Cerebellar nuclear complex (tissue), 1 donor: ENCODE measurements at regions not wholly inside any gene's neighbourhood (a gene's known extent, or its start where the extent isn't known, plus 50 kb on each side); places are given as distances from the start of the nearest gene placed in this dataset.

Experiments used
- DNase-seq, 2 experiments: peaks; one replicate each; lab custom pipeline; 2025; lab: John Stamatoyannopoulos, UW

DNA sequence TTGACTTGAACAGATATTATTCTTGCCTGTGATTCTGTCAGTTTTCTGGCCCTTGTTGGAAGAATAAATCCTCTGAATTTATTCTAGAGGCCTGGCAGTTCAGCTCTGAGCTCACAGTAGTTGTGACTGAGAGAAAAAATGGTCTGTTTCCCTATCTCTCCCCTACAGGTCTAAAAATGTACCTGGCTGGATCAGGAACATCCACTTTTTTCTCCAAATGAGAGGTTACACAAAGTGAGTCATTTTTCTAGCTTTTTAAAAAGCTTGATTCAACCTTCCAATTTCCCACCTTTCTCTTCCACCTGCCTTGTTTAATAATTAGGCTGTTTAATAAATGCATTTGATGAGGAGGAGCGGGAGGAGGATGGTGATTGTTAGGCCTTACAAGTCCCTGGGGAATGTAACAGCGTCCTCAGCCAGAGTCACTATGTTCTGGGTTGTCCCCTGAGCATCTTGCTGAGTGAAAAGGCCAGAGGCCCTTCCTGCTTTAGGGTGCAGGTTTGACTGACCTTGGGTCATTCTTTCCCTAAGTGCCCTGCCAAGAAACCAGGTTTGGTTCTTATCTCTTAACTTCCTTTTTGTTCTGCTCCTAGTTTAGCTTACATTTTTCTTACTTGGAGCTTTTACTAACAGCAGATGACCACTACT lies 91.7 kb upstream of the FUT8 start:
- no peak for DNase-seq

DNA sequence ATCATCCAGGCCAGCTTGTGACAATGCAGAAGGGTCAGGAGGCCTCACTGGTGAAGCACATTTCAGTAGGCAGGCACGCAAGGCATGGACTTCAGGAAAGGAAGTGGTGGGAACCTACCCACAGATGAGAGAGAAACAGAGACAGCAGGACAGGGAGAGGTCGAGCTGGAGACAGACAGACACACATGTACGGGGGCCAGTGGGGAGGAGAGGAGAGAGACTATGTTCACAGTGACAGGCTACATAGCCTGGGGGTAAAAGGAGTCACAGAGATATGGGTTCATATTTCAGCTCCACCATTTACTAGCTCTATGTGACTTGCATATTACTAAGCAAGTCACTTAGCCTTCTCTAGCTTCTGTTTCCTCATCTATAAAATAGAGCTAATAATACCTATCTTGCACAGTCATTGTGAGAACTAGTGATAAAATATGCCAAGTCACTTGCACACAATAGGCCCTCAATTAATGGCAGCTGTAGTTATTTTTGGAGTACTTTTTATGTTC lies 91.1 kb upstream of the FUT8 start:
- DNase-seq: no peak

DNA sequence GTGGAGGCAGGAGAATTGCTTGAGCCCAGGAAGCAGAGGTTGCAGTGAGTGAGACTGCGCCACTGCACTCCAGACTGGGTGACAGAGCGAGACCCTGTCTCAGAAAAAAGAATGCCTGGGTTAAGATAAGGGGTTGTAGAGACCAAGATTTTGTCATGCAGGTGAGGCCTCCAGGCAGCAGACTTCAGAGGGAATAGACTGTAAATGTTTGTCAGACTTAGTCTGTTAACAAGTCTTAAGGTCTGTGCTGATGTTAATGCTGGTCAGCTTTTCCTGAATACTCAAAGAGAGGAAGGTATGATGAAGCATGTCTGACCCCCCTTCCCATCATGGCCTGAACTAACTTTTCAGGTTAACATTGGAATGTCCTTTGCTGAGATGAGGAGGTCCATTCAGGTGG lies 83.0 kb upstream of the FUT8 start:
- DNase-seq: no peak

DNA sequence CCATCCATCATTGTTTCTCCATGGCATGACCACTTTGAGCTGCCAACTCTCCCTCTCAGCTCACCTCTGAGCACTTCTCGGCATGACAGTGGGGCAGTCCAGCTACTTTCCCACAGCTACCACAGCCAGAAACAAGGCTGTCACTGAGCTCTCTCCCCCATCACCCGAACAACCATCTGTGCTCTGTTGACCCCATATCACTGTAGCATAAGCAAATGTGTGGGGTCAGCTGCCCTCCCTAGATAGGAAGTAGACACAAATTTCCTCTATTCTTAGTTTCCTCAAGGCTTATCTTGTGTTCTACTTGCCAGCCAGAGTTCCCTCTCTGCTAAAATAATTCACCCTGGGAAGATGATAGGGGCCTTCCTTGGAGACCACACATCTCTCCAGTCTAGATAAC lies 82.6 kb upstream of the FUT8 start:
- DNase-seq: no peak

DNA sequence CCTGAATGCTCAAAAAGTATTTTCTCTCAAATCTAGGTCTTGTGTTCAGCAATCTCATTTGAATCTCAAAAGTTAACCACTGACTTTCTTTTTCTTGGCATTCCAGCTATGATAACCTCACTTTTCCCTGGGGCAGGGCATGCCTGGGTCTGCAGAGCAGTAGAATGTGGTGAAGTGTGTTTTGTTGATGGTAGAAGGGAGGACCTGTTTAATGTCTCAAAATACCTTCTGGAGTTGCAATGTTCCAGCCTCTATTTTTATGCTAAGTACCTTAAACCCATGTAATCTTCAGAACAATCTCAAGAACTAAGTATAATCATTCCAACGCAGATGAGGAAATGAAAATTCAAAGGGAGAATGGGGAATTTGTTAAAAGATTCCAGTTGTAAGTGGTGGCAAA lies 82.1 kb upstream of the FUT8 start:
- no peak for DNase-seq

DNA sequence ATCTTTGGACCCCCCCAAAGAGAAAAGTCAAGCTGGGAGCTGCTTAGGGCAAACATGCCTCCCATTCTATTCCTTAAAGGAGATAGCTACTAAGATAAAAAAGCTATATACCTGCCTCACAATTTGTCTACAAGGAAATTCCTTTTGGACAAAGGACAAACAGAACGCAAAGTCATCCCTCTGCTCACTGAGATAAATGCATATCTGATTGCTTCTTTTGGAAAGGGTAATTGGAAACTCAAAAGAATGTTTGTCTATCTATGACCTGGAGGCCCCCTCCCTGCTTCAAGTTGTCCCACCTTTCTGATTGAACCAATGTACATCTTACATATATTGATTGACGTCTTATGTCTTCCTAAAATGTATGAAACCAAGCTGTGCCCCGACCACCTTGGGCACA lies 80.9 kb upstream of the FUT8 start:
- no peak for DNase-seq

DNA sequence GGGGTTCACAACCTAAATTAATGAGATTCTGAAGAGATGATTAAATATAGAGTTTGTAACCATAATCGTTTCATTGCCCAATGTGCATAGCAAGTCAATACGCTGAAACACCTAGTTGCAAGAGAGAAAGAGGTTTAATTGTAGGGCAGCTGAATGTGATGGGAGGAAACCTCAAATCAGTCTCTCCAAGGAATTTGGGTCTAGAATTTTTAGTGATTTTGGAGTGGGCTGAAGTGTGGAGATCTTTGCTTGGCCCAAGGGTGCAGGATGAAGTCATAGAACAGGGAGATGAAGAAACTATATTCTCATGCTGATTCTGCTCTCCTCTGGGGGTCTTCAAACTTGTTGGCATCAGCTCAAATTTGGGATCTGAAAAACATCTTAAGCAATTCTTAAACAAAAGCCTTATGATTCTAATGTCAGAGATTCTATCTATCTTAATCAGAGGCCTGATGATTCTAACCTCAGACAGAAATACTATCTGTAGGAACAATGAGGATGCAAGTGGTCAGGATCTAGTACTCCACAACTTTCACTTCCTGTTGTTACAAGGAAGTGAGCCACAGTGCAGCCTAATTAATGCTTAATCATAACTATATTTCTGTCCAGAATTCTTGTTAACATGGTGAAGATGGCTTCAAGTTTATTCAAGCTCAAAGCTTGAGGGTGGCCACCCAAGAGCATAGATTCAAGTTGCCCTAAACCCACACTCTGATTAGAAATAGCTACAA lies 80.2 kb upstream of the FUT8 start:
- no peak for DNase-seq

DNA sequence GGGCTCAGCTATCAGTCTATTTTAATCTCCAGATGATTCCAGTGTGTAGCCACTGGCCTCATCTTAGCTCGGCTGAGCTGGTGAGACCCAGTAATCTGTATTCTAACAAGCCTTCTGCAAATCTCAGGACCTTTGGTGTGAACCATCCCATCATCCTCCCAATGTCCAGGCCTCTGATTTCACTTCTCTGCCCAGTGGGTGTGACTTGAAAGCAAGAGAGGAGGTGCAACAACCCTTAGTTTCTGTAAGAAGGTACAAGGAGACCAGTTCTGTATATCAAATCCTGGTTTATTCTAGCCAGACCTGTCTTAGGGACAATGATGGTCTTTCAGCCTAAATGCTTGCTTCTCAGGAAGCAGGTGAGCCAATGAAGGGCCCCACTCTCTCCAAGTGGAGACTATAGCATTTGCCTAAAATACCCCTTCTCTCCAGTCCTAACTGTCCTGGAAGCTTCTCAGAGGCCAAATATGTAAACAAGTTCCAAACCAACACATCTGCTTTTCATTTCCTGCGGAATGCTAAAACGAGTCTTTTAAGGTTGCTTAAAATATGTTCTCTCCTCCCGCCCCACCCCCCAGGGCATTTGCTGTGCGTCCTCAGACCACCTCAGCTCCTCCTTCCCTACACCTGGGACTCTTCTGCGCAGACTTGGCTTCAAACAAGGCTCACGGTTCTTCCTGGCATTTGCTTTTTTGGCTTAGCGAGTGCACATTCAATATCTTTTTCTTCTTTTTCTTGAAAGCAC lies 78.4 kb upstream of the FUT8 start:
- DNase-seq: no peak

DNA sequence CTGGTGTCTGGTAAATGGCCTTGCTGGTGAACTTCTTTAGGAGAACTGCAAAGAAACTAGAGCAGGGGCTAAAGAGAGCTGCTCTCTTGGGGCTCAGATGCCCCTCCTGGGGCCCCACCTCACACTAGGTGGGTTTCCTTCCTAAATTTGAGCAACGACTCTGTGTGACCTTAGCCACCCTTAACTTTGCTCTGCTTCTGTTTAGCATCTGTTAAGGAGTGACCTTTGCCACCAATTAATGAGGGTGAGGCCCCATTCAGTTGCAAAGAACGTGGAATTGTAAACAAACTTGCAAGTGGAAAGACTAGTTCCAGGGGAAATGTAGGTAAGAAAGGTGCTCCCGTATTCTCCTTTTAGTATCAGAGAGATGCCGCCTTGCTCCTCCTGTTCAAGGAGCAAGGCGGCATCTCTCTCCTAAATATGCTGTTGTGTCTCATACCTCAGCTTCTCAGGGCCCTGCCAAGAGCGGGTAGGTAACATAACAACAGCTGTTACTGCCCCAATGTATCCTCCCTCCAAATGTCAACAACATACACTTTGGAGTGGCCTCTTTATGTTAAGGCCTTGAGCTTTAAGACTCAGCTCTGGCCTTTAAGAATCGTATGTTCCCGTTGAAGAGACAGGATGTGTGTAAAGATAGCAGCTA lies 77.6 kb upstream of the FUT8 start:
- DNase-seq: no peak

DNA sequence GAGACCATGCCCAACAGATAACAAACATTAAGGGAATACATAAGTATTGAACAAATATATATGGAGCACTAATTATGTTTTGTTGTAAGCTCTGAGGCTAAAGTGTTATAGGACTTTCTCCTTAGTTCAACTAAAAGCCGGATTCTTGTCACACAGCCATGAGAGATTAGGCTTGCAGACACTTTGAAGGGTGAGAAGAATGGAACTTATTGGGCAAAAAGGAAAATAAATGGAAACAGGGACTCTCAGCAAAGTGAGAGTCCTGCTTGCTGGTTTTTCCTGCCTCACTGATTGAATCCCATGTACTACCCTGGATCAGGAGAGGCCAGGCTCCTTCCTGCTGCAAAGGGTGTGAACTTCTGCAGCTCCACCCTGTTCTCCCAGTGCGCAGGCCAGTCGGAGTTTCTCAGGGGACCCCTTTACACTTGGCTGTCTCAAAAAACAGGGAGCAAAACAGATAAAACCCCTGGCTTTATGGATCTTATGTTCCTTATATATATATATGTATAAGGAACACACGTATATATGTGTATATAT lies 77.1 kb upstream of the FUT8 start:
- no peak for DNase-seq

DNA sequence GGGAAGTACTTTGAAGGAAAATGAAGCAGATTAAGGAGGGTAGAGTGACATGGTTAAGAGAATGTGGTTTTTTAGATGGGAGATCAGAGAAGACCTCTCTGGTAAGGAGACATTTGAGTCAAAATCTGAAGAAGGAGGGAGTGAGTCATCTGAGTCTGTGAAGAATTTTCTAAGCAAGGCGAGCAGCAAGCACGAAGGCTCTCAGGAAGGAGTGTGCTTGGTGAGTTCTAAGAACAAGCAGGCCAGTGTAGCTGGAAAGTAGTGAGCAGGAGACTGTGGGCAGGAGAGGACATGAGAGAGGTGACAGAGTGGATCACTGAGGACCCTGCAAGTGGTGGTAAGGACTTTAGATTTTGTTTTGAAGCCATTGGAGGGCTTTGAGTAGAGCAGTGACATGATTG lies 76.3 kb upstream of the FUT8 start:
- DNase-seq: no peak

DNA sequence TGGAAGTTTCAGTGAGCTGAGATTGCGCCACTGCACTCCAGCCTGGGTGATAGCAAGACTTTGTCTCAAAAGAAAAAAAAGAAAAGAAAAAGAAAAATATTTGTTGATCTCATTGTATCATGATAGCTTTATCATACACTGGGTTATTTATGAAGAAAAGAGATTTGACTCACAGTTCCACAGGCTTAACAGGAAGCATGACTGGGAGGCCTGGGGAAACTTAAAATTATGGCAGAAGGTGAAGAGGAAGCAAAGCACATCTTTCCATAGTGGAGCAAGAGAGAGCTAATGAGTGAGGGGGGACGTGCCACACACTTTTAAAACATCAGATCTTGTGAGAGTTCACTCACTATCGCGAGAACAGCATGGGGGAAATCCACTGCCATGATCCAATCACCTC lies 72.7 kb upstream of the FUT8 start:
- no peak for DNase-seq

DNA sequence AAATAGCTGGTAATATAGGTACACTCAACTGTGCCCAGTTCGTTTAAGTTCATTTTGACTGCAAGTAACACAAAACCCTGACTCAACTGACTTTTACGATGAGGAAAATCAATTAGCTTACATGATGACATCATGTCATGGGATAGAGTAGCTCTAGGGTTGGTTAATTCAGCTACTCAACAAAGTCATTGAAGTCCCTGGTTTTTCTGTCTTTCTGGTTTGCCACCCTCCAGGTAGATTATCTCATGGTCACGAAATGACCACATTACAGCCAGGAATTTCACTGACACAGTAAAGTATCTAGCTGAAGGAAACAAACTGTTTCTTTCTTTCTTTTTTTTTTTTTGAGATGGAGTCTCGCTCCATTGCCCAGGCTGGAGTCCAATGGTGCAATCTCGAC lies 68.5 kb upstream of the FUT8 start:
- no peak for DNase-seq

DNA sequence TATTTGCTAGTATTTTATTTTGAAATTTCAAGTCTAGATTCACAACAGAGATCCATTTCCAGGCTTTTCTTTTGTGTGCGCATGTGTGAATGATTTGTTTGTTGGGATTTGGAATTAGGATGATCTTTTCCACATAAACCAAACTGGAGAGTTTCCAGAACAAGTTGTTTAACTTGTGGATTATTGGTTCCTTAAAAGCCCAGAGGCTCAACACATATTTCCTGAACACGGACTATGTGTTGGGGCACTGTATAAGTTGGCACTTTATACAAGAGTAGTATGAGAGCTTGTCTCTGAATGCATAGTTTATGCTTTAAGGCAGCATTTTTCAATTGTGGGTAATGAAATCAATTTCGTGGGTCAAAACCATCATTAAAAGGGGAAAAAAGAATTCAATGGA lies 67.3 kb upstream of the FUT8 start:
- DNase-seq: no peak

DNA sequence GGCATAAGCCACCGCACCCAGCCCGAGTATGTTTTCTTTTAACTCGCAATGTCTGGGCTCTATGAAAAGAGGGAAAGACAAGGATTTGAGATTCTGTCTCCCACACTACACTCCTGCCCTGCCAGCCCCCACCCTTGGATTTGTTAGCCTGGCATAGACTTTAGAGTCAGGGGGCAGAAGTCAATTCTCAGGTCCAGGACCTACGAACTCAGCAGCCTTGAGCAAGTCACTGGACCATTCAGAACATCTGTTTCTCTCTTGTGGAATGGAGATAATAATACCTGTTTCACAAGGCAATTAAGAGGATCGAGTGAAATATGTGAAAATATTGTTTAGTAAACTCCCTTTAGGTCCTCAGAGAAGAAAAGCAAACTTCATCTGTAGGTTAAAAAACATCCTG lies 66.1 kb upstream of the FUT8 start:
- DNase-seq: no peak

DNA sequence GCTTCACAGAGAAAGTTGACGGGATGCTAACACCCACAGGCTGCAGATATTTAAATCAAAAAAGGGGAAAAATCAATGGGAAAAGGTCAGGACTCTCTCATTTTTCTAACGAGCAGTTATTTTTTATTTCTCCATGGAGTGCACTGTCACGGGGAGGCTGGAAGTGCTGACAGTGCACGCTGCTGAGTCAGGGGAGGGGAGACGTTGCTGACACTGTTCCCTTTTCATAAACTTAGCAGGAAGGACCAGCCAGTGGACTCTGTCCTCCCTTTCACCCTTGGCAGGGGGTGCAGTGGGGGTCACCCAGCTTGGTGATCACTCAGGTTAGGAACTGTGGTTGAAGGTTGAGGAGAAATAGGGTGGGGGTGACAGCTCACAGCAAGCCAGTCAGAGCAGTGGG lies 65.6 kb upstream of the FUT8 start:
- no peak for DNase-seq

DNA sequence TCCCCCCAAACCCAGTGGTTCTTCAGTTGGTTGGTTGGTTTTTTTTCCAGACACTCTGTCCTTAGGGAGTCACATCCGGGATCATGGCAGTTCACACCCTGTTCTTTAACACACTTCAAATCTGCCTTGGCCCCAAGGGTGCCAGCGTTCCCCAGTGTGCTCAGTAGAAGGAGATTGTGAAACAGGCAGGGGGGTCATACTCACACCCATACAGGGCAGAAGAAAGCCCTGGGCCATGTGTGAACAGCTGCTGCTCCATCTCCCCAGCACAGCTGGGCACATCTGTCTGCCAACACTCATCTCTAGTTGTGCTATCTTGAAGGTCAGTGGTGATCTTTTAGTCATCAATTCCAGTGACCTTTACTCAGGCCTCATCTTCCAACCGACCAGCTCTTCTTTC lies 64.4 kb upstream of the FUT8 start:
- DNase-seq: no peak

DNA sequence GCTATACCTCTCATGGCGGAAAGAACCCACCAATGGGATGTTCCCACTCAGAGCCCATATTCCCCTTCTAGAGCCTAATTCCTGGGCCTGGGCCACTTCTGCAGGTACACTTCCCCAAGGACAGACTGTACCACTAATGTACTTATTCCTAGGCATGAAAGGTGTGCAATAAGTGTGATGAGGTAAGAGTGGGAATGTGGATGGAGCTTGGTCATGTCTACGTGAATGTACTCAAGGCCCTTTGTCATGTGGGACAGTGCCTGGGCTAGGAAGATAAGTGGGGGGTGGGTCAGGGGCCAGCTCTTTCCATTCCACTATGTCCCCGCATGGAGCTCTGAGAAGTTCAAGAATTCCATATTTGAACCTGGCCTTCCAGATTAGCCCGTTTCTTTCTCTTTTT lies 63.4 kb upstream of the FUT8 start:
- DNase-seq: no peak

DNA sequence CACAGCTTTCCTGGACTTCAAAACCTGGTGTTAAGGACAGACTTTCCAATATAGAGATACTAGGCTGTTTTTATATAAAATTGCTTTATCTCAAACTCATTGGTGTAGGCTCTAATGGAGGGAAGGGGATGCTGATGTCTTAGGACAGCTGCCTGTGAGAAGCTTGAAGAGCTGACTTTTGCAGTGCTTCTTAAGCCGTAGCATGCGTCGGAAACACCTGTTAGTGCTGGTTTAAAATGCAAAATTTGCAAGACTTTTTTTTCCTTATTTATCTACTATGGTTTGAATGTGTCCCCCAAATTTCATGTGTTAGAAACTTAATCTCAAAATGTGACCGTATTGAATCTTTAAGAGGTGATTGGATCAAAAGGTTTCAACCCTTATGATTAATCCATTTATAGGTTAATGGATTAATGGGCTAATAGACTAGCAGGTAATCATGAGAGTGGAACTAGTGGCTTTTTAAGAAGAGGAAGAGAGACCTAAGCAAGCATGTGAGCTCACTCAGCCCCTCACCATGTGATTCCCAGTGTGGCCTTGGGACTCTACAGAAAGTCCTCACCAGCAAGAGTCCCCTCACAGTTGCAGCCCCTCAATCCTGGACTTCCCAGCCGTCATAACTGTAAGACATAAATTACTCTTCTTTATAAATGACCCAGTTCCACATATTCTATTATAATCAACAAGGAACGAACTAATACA lies 60.9 kb upstream of the FUT8 start:
- no peak for DNase-seq

DNA sequence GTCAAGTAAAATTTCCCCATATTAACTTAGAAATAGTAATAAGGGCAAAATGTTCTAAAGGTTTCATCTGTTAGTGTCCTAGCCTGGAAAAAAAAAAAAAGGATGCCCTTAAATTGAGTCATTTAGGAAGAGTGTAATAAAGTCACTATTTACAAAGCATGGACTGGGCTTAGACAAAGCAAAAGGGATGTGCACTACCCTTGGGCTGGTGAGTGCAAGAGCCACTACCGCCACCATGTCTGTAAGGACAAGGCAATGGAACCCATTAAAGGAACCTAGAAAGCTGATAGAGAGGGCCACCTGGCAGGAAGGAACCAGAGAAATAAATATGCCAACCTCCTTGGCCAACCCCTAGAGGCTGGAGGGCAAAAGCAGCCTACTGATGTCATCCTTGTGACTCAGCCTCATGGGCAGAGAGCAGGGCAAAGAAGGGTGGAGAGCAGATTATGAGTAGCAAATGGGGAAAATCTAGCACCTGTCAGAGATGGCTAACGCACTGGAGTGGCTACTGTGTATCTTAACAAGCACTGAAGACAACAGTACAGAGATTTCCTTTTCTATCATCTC lies 59.5 kb upstream of the FUT8 start:
- no peak for DNase-seq

DNA sequence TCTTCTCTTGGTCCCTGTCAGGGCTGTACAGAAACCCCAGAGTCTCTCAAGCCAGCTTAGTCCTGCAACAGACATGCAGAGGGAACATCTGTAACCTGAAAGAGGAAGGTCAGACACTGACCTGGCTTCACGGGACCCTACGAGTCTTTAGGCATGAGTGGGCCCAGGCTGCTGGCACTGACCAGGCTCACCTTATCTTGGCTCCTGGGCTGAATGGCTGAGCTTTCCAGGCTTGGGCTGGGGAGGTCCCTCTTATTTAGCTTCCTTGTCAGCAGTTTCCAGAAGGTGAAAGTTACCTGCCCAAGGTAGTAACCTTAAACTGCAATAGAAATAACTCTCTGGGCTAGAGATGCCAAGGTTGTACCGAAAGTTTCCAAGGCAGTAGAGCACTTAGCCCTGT lies 58.4 kb upstream of the FUT8 start:
- DNase-seq: no peak
